HFFc6 (cell line): ENCODE measurements at regions not wholly inside any gene's neighbourhood (a gene's known extent, or its start where the extent isn't known, plus 50 kb on each side); places are given as distances from the start of the nearest gene placed in this dataset.

Experiments used
- DNase-seq: peaks from one replicate; pipeline ENCODE4 v3.0.0-alpha.2; 2018
- H3K27ac Mint-ChIP-seq: 2 replicates; pipeline ENCODE4 v1.8.0; 2020; ENCODE audit warnings: mild to moderate bottlenecking, mixed read lengths
- H3K27me3 Mint-ChIP-seq: 2 replicates; pipeline ENCODE4 v1.8.0; 2021; ENCODE audit warnings: mild to moderate bottlenecking, moderate library complexity, mixed read lengths; ENCODE audit not compliant: insufficient read depth
- H3K36me3 Mint-ChIP-seq: 2 replicates; pipeline ENCODE4 v1.8.0; 2021; ENCODE audit warnings: low read depth, mixed read lengths
- H3K4me1 Mint-ChIP-seq: 2 replicates; pipeline ENCODE4 v1.8.0; 2020; ENCODE audit warnings: low read depth, mixed read lengths
- H3K4me3 Mint-ChIP-seq: 2 replicates; pipeline ENCODE4 v1.8.0; 2020; ENCODE audit warnings: mild to moderate bottlenecking, moderate library complexity, mixed read lengths
- H3K9me3 Mint-ChIP-seq: 2 replicates; pipeline ENCODE4 v1.8.0; 2020; ENCODE audit warnings: mild to moderate bottlenecking, mixed read lengths
- TF ChIP-seq, protein P1 (sequence below): fragments of 200-600 bp; sonication (generic); IDR thresholded peaks from 2 replicates; pipeline ENCODE4 v1.5.0; 2021; ENCODE audit warnings: antibody characterized with exemption, mild to moderate bottlenecking

DNA sequence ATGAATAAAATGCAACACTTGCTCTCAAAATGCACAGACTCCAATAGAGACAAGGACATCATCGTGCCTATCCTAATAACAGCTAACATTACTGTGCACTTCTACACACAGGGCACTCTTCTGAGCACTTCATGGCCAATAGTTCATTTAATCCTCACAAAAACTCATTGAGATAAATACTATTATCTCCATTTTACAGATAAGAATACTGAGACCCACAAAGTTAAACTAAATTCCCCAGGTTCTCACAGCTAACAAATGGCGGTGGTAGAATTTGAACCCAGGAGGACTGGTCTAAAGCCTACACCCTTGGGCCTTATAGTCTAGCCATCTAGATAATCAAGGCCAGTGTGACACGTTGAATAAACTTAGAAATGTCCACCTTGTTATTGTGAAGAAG is 328.6 kb downstream of the RRAGC start:
- Mint-ChIP-seq H3K27ac (no peak overlapping the region), H3K4me1 (no peaks in the 10 kb centered on the region), H3K36me3 (no peaks in the 10 kb centered on the region), H3K4me3 (no peak overlapping the region), H3K27me3 (no peaks in the 10 kb centered on the region; the same call in none of the 2 replicates), H3K9me3 (peaks cover 12% of the 10 kb centered on the region)
- DNase-seq: no peak
- TF ChIP-seq, protein P1, sequence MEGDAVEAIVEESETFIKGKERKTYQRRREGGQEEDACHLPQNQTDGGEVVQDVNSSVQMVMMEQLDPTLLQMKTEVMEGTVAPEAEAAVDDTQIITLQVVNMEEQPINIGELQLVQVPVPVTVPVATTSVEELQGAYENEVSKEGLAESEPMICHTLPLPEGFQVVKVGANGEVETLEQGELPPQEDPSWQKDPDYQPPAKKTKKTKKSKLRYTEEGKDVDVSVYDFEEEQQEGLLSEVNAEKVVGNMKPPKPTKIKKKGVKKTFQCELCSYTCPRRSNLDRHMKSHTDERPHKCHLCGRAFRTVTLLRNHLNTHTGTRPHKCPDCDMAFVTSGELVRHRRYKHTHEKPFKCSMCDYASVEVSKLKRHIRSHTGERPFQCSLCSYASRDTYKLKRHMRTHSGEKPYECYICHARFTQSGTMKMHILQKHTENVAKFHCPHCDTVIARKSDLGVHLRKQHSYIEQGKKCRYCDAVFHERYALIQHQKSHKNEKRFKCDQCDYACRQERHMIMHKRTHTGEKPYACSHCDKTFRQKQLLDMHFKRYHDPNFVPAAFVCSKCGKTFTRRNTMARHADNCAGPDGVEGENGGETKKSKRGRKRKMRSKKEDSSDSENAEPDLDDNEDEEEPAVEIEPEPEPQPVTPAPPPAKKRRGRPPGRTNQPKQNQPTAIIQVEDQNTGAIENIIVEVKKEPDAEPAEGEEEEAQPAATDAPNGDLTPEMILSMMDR: no peak

- Mint-ChIP-seq H3K4me1 (no peaks in the 10 kb centered on the region), H3K27ac (no peak overlapping the region), H3K4me3 (no peak overlapping the region), H3K27me3 (no peaks in the 10 kb centered on the region; the same call in none of the 2 replicates), H3K9me3 (peaks cover 13% of the 10 kb centered on the region), H3K36me3 (no peaks in the 10 kb centered on the region)
- no peak for DNase-seq
- TF ChIP-seq, protein P1: no peak
Measured at GRCh38 chr1:38529946-38530345, 329.6 kb downstream of the RRAGC start.

- H3K27me3 Mint-ChIP-seq: no peaks in the 10 kb centered on the region; the same call in none of the 2 replicates
- DNase-seq: no peak
- H3K4me1 Mint-ChIP-seq: no peaks in the 10 kb centered on the region
- H3K27ac Mint-ChIP-seq: no peak overlapping the region
- peaks cover 13% of the 10 kb centered on the region for H3K9me3 Mint-ChIP-seq
- TF ChIP-seq, protein P1: no peak
- H3K4me3 Mint-ChIP-seq: no peak overlapping the region
- no peaks in the 10 kb centered on the region for H3K36me3 Mint-ChIP-seq
Measured at GRCh38 chr1:38529391-38529790, 330.2 kb downstream of the RRAGC start.

GRCh38 chr1:38528623-38529022 is 330.9 kb downstream of the RRAGC start:
- H3K27ac Mint-ChIP-seq: no peak overlapping the region
- TF ChIP-seq, protein P1: no peak
- H3K36me3 Mint-ChIP-seq: no peaks in the 10 kb centered on the region
- H3K4me1 Mint-ChIP-seq: no peaks in the 10 kb centered on the region
- peaks cover 13% of the 10 kb centered on the region for H3K9me3 Mint-ChIP-seq
- no peak overlapping the region for H3K4me3 Mint-ChIP-seq
- no peaks in the 10 kb centered on the region; the same call in none of the 2 replicates for H3K27me3 Mint-ChIP-seq
- no peak for DNase-seq

GRCh38 chr1:38527373-38527966 is 332.1 kb downstream of the RRAGC start:
- TF ChIP-seq, protein P1: no peak
- no peak overlapping the region for H3K4me3 Mint-ChIP-seq
- H3K27me3 Mint-ChIP-seq: no peaks in the 10 kb centered on the region; the same call in 1 of the 2 replicates
- H3K9me3 Mint-ChIP-seq: peaks cover 13% of the 10 kb centered on the region
- no peaks in the 10 kb centered on the region for H3K36me3 Mint-ChIP-seq
- no peak overlapping the region for H3K27ac Mint-ChIP-seq
- DNase-seq: no peak
- H3K4me1 Mint-ChIP-seq: no peaks in the 10 kb centered on the region

DNA sequence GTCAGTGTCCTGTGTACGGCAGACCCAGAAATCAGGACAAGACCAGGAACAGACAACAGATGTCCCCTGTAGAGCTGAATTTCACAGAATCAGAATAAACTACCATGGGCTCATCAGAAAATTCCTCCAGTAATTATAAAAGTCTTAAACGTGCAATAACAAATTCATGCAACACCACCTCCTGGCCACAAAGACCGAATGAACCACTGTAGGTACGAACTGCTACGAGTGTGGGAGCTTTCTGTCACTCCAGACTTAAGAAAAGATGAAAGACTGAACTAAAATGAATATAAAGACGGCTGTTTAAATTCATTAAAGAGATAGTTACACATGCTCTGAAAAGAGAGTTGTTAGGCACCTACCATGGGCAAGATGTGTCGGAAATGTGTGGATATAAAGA is 333.5 kb downstream of the RRAGC start:
- Mint-ChIP-seq H3K27ac (no peak overlapping the region), H3K4me1 (no peaks in the 10 kb centered on the region), H3K27me3 (no peaks in the 10 kb centered on the region; the same call in 1 of the 2 replicates), H3K4me3 (no peak overlapping the region), H3K36me3 (no peaks in the 10 kb centered on the region), H3K9me3 (peaks cover 13% of the 10 kb centered on the region)
- TF ChIP-seq, protein P1: no peak
- no peak for DNase-seq
